ENCODE measurements at regions not wholly inside any gene's neighbourhood (a gene's known extent, or its start where the extent isn't known, plus 50 kb on each side); places are given as distances from the start of the nearest gene placed in this dataset.

DNA sequence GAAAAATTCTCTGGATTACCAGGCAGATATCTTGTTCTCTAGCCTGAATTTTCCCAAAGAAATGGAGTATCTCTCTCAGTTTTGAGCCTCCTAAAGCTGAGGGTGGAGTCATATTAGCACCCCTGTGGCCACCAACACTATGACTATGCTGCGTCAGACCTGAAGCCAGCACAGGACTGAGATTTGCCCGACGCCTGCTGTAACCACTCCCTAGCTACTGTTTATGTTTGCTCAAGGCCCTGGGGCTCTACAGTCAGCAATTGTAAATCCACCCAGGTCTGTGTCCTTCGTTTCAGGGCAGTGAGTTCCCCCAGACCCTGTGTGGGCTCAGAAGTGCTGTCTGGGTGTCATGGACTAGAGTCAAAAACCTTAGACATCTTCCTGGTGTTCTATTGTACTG lies 61.4 kb downstream of the ZXDA start:
- DNase-seq (ENCODE audit: low read depth in 2 of 2): no peak

DNA sequence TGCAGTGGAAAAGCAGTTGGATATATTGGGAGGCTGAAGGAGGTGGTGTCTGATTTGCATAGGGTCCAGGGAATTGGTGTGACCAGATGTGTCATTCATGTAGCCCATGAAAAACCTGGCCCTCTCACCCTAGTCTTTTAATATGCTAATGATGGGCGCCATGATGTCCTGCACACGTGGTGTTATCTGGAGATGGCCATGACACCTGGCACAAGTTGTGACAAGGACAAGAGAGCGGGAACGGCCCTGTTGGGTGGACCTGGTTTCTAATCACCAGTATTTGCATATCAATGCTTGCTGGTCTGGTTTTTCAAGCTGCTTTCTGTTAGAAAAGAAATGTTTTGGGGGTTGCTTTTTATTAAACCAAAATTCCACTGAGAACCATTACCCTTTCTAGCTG lies 87.4 kb downstream of the ZXDA start:
- DNase-seq (ENCODE audit: low read depth in 2 of 2): no peak

DNA sequence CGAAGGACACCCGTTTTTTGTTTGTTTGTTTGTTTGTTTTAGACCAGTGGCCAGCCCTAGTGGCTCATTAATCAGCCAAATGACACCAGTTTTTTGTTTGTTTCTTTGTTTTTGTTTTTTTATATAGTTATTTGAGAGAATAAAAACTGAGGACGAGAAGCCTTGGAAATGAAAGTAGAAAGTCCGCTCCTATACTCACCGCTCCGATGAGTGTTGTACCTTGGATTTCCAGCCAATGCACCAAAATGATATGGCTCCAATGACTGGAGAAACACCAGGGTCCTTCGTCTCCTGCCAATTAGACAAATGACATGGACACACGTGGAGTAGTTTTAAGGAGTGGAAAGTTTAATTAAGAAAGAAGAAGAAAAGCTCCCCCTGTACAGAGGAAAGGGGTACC lies 87.9 kb downstream of the ZXDA start:
- DNase-seq (ENCODE audit: low read depth in 2 of 2): no peak

DNA sequence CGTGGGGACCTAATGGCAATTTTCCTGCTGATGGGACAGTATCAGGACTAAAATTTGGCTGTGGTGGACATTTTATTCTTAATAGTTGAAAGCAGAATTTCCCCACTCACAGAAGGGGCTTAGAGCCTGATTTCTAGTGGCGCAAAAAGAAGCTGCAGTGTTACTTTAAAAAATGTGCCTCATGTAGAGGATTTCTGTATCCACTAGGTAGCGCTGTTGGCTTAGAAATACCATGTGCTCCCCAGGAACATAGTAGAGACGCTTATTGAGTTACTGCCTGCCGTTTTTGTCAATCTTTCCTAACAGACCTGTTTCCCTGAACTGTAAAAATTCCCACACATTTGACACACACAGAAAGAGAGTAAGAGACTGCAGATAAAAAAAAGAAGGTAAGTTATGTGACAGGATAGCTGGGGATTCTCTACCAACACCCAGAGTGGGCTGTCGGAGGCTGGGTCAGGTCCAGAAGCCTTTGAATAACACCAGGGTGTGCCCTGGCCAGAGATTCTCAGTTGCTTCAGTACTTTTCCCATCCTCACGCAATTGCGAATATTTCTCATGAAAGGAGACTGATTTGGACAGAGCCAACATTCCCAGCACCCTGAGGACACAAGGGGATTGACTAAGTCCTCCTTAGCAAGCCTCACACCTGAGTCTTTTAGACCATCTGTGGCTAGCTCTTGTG lies 88.4 kb downstream of the ZXDA start:
- peak in 1 of 2 donors; percentile 30 for DNase-seq (ENCODE audit: low read depth in 2 of 2)

DNA sequence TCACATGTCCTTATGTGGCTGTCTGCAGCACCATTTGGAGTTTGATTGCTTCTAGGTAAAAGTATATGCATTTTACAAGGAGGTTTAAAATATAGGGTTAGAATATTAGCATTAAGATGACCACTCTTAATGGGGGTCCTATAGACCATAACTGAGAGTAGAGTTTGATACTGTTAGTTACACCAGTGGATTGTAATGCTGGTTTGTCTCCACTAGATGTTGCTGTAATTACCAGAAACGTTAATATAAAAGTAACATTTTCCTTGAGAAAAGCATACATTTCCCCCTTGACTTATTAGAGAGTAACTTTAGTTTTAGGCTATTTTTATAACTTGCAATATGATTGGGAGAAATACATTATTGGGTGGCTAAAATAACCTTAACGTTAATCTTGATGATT lies 93.0 kb downstream of the ZXDA start:
- DNase-seq (ENCODE audit: low read depth in 2 of 2): no peak

DNA sequence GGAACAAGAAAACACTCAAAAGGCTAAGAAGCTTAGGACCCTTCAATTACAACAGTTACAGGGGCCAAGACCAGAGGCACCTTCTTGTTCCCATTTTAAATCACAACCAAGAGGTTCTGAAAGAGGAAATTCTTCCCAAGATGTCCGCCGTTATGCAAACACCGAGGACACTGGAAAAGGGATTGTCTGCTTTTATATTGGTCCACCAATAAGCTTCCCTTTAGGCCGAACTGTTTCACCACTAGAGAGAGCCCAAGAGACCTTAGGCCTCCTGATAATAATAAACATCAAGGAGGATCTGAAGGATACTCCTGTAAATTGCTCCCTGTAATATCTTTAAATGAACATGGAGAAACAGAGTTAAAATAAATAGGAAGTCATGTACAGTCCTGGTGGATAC lies 92.6 kb upstream of the NLRP2B start:
- DNase-seq (ENCODE audit: low read depth in 2 of 2): no peak

DNA sequence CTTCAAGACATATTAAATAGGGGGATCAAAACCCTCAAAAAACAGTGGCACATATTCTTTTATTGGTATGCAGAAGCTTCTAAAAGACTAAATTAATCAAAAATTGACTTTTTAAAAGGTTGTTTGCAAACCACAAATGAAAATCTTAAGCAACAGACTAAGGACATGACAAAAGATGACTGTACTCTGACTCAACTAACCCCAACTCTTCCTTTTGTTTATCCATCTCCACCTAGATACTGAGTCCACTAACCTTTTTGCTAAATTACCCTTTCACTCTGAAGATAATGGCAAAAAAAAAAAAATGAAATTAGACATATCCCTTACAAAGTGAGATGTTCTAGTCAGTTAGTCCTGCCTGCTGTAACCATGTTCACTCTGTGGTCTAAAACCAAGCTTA lies 91.6 kb upstream of the NLRP2B start:
- no peak for DNase-seq (ENCODE audit: low read depth in 2 of 2)

DNA sequence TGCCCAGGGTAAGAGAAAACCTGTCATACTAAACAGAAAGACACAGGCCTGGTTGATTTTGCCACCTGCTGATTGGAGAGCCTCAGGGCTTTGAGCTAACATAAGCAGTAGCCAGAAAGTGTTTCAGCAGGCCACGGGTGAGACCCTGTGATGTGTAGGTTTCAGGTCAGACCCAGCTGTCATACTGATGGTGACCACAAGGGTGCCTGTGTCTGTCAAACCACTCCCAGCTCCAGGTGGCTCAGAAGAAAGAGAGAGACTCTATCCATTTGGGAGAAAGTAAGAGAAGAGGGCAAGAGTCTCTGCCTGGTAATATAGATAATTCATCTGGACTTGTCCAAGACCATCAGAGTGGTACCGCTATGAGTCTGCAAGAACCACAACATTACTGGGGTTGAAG lies 72.8 kb upstream of the NLRP2B start:
- no peak for DNase-seq (ENCODE audit: low read depth in 2 of 2)

DNA sequence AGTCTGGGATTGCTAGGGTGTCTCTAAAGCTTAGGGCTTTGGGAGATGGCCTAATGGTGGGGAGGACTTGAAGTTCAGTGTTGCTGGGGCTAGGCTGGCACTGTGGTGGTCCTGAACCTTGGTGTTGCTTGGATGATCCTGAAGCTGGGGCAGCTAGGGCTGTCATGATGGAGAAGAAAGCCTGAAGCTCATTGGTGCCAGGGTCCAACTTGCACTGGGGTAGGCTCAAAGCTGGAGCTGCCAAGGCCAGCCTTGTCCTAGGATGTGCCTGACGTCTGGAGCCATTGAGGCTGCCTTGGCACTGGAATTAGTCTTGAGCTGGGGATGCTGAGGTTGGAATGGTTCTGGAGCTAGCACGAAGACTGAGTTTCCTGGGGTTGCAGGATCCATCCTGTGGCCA lies 61.0 kb upstream of the NLRP2B start:
- no peak for DNase-seq (ENCODE audit: low read depth in 2 of 2)

DNA sequence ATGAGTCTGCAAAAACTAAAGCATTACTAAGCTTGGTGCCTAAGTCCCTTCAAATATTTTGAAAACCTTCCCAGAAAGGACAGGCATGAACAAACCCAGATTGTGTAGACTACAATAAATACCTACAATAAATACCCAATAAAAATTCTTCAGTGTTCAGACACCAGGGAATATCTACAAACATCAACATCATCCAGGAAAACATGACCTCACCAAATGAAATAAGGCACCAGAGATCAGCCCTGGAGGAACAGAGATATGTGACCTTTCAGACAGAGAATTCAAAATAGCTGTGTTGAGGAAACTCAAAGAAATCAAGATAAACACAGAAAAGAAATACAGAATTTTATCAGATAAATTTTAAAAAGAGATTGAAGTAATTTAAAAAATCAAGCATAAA lies 57.8 kb upstream of the NLRP2B start:
- DNase-seq (ENCODE audit: low read depth in 2 of 2): no peak
